Hematopoietic multipotent progenitor cell treated with erythropoietin and hydrocortisone succinate and interleukin-3 and kit ligand, for 4 days (in vitro differentiated cells): ENCODE measurements at regions not wholly inside any gene's neighbourhood (a gene's known extent, or its start where the extent isn't known, plus 50 kb on each side); places are given as distances from the start of the nearest gene placed in this dataset.
"Not testable (repeated sequence)": the region's sequence is repeated elsewhere in the genome, so short reads cannot be mapped to it uniquely, and the experiment has no call there.

Experiments used
- DNase-seq: peaks from one replicate; pipeline ENCODE4 v3.0.0-alpha.2; 2015

DNA sequence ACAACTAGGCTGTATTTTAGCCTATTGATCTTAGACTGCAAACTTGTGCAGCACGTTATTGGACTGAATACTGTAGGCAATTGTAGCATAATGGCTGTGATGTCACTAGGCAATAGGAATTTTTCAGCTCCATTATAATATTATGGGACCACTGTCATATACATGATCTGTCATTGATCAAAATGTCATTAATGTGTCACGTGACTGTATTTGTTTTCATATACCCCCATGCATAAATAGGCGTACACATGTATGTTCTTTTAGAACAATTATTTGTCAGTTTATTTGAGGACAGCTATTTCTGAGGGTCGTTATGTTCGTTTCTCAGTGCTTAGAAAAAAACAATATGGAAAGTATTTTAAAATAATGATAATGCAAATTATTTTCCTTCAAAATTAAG is 111.9 kb upstream of the CDH2 start:
- DNase-seq, result no peak

DNA sequence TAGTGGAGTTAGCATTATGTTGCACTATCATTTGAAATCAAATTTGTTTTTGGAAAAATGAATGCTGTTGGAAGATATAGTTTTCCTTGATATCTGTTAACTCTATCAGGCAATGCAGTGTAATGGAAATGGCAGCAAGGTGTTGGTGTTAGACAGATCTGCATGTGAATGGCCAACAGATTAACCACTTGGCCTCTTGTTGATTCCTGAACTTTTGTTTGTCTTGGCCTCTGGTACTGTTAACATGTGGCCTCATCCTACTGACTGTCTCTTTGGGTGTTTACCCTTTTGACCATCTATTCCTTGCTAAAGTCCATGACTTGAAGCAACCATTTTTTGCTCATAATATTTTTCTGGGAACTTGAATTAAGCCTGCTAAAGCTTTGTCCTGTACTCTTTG is 110.2 kb upstream of the CDH2 start:
- DNase-seq, result no peak

DNA sequence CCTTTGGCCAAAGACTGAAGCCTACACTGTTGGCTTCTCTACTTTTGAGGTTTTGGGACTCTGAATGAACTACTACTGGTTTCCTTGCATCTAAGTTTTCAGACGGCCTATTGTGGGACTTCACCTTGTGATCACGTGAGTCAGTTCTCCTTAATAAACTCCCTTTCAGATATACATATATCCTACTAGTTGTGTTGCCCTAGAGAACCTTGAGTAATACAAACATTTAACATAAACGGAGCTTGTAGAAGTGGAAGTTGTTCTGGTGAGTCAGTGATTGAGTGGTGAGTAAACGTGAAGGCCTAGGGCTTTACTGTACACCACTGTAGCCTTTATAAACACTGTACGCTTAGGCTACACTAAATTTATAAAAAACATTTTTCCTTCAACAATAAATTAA is 107.2 kb upstream of the CDH2 start:
- no peak for DNase-seq

DNA sequence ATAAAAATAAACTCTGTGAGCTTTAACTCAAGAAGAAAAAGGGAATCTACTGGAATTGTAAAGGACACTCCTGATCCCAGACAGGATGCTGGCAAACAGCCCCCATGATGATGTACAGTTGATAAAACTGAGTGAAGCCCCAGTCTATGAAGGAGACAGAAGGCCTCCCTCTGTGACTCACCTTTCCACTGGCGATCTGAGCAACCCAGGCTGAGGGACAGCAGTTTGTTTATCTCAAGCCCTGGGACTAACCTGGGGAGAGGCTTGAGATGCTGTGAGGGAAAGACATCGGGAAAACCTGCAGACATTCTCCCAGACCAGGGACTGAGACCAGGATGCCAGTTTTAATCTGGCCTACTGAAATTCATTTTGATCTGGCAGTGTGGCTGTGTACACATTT is 104.5 kb upstream of the CDH2 start:
- DNase-seq, result no peak

DNA sequence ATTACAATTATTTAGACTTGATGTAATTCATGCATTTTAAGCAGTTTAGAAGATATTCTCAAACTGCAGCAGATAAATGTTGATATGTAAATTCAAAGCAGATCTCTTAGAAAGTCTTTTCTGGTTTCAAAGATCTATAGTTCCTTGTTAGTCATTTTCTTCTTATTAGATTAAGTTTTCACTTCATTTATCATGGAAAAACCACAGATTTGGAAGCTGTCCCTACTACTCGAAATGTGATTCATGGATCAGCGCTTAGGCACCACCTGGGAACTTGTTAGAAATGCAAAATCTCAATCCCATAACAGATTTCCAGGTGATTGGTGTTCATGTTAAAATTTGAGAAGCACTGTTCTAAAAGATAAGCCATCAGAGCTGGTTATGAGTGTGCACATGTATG is 92.8 kb upstream of the CDH2 start:
- DNase-seq, result no peak

DNA sequence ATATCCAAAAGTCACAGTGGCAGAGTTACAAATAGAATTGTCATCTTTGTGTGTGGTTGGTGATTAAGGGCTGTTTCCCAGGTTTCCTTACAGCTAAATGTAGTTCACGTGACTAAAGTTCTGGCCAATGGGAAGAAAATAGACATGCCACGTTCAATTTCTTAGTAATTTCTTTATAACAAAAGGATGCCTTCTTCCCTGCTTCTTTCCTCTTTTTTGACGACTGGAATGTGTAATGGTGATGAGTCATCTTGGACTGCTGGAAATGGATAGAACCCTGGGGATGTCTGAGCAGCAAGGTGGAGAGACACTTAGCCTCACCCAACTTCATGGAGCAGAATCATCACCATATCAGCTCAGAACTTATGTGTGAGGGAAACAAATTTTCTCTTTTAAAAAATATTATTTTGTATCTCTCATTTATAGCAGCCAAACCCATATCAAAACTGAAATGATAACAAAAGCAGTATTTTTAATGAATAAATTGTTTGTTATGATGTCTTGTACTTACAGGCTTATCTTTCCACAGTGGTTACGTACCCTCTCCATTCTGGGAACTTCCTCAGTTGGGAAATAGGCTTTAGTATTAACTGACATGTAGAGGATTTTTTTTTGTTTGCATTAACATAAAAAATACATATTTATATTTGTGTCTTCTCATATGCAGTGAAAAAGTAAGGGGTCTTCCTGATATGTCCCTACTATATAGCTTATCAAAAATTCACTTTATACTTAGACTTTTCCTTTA is 91.1 kb upstream of the CDH2 start:
- no peak for DNase-seq

DNA sequence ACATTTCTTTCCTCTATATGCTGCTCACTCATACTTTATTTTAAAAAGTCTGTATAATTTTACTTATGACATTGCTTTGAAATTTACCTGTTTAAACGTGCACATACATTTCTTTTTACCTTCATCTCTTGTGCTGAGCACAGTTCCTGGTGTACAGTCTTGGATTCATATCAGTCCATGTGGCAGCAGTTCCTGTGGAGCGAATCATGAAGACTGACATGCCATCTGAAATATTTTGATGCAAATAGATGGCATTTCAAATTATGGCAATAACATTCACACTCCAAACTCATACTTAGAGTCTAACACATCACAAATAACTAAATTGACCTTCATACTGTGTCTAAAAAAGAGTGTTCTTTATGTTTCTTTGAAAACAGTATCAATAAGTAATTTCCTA is 90.3 kb upstream of the CDH2 start:
- DNase-seq, result no peak

DNA sequence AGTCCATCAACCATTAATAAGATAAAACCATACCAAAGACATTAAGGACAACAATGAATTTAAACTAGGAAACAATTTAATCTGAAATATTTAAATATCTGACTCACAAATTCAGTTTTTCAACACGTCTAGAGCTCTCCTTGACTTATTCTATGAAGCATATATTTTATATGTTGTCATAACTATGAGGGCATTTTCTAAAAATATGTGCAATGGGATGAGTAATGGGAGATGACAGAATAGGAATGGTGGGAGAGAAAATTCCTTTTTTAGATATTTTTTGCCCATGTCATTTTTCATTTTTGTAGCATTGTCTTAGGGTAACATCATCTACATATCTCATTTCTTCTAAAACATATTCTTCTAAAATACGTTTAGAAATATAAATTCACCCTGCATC is 79.2 kb upstream of the CDH2 start:
- DNase-seq, result no peak

DNA sequence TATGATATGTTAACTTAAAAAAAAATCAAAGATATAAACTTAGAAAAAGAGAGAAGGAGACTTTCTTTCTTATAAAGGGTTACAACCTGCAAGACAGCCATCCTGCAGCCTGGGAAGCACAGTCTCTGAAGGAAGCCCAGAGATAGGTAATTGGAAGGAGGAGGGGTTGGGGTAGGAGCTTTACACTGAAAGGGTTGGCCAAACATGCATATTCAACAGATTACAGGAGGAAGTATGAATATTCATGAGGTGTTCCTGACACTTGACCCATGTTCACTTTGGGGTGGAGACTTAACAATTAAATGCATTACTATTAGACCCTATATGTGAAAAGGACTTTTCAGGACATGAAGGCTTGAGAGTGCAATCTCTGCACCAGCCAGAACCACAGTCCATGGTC is 71.7 kb upstream of the CDH2 start:
- DNase-seq, result no peak

DNA sequence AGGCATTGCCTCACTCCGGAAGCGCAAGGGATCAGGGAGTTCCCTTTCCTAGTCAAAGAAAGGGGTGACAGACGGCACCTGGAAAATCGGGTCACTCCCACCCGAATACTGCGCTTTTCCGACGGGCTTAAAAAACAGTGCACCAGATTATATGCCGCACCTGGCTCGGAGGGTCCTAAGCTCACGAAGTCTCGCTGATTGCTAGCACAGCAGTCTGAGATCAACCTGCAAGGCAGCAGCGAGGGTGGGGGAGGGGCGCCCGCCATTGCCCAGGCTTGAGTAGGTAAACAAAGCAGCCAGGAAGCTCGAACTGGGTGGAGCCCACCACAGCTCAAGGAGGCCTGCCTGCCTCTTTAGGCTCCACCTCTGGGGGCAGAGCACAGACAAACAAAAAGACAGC is 63.7 kb upstream of the CDH2 start:
- DNase-seq, result not testable (repeated sequence)

DNA sequence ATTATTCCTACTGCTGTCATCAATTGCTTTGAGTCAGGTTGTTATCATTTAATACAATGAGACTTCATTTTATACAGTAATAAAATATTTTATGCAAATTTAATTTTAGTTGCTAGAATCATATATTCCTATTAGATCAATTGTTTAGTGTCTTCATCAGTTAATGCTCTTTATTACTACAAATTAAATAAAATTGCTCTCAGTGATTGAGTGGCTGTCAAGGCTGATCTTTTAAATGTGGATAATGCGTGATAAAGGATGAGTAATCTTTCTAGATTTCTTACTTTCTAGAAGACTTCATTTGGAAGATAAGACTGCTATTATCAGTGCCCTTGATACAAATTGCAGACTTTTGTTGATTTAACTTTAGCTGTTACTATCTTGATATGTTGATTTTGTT is 59.6 kb upstream of the CDH2 start:
- DNase-seq, result no peak
